ENCODE measurements at regions not wholly inside any gene's neighbourhood (a gene's known extent, or its start where the extent isn't known, plus 50 kb on each side); places are given as distances from the start of the nearest gene placed in this dataset.

GRCh38 chr7:18177129-18177814 lies 149.6 kb upstream of the PRPS1L1 start:
- in situ Hi-C loops (cut with MboI), result no loop called here
- WGBS, 2 experiments (ENCODE audit: low coverage in 1 of 2, low lambda C conversion rate in 2 of 2, missing lambda C conversion rate in 2 of 2), result 61 to 74% methylated on average over 5 of the region's 5 CpGs
- H3K27ac ChIP-seq, result no peak overlapping the region
- no peaks in the 10 kb centered on the region for H3K79me2 ChIP-seq (ENCODE audit: insufficient read depth)
- H3K4me3 ChIP-seq, result no peak overlapping the region
- H2AFZ ChIP-seq, result no peak overlapping the region
- no peak for DNase-seq
- no peaks in the 10 kb centered on the region for H3K9me2 ChIP-seq (ENCODE audit: insufficient read depth)
- no peaks in the 10 kb centered on the region for H3K4me1 ChIP-seq (ENCODE audit: insufficient read depth)
- H4K20me1 ChIP-seq (ENCODE audit: insufficient read depth), result no peaks in the 10 kb centered on the region
- no peak overlapping the region for H3K9ac ChIP-seq
- no peaks in the 10 kb centered on the region for H3K9me3 ChIP-seq (ENCODE audit: low read depth)
- TF ChIP-seq EZH2 (IDR thresholded peaks at IDR 0.05; ENCODE audit: insufficient read depth, poor library complexity, severe bottlenecking) (no peak), EZH2phosphoT487 (IDR thresholded peaks at IDR 0.05; ENCODE audit: insufficient read depth, low read depth) (no peak)
- H3F3A ChIP-seq (ENCODE audit: insufficient read depth), result no peaks in the 10 kb centered on the region
- H3K4me2 ChIP-seq (ENCODE audit: unreplicated experiment), result no peak overlapping the region
- H3K27me3 ChIP-seq (replicated peaks; ENCODE audit: insufficient read depth), result no peaks in the 10 kb centered on the region
- H3K36me3 ChIP-seq (ENCODE audit: low read depth), result no peaks in the 10 kb centered on the region

GRCh38 chr7:18177815-18178660 lies 150.4 kb upstream of the PRPS1L1 start:
- DNase-seq, result no peak
- no peaks in the 10 kb centered on the region for H3K4me1 ChIP-seq (ENCODE audit: insufficient read depth)
- whole genome bisulfite sequencing, 2 experiments (ENCODE audit: low coverage in 1 of 2, low lambda C conversion rate in 2 of 2, missing lambda C conversion rate in 2 of 2), result 60 to 69% methylated on average over 6 to 7 of the region's 7 CpGs
- H3K27ac ChIP-seq, result no peak overlapping the region
- H3K9me2 ChIP-seq (ENCODE audit: insufficient read depth), result no peaks in the 10 kb centered on the region
- no peaks in the 10 kb centered on the region for H3K27me3 ChIP-seq (replicated peaks; ENCODE audit: insufficient read depth)
- no peaks in the 10 kb centered on the region for H3K36me3 ChIP-seq (ENCODE audit: low read depth)
- H2AFZ ChIP-seq, result no peak overlapping the region
- TF ChIP-seq EZH2phosphoT487 (IDR thresholded peaks at IDR 0.05; ENCODE audit: insufficient read depth, low read depth), result no peak
- TF ChIP-seq EZH2 (IDR thresholded peaks at IDR 0.05; ENCODE audit: insufficient read depth, poor library complexity, severe bottlenecking), result no peak
- in situ Hi-C loops (cut with MboI), result no loop called here
- H3F3A ChIP-seq (ENCODE audit: insufficient read depth), result no peaks in the 10 kb centered on the region
- H3K4me3 ChIP-seq, result no peak overlapping the region
- no peaks in the 10 kb centered on the region for H3K79me2 ChIP-seq (ENCODE audit: insufficient read depth)
- no peak overlapping the region for H3K9ac ChIP-seq
- no peak overlapping the region for H3K4me2 ChIP-seq (ENCODE audit: unreplicated experiment)
- H3K9me3 ChIP-seq (ENCODE audit: low read depth), result no peaks in the 10 kb centered on the region
- H4K20me1 ChIP-seq (ENCODE audit: insufficient read depth), result no peaks in the 10 kb centered on the region

GRCh38 chr7:18179093-18179492 lies 151.4 kb upstream of the PRPS1L1 start:
- in situ Hi-C loops (cut with MboI), result no loop called here
- DNase-seq, result no peak

GRCh38 chr7:18180685-18181084 lies 153.0 kb upstream of the PRPS1L1 start:
- WGBS, 2 experiments (ENCODE audit: low coverage in 1 of 2, low lambda C conversion rate in 2 of 2, missing lambda C conversion rate in 2 of 2), result 86 to 90% methylated on average over 1 of the region's 1 CpG

More at GRCh38 chr7:18179093-18179492, 151.4 kb upstream of the PRPS1L1 start:
- no peak overlapping the region for H3K4me2 ChIP-seq (ENCODE audit: unreplicated experiment)
- H3K36me3 ChIP-seq (ENCODE audit: low read depth), result no peaks in the 10 kb centered on the region
- no peaks in the 10 kb centered on the region for H3K4me1 ChIP-seq (ENCODE audit: insufficient read depth)
- no peak for TF ChIP-seq EZH2 (IDR thresholded peaks at IDR 0.05; ENCODE audit: insufficient read depth, poor library complexity, severe bottlenecking)
- TF ChIP-seq EZH2phosphoT487 (IDR thresholded peaks at IDR 0.05; ENCODE audit: insufficient read depth, low read depth), result no peak
- no peak overlapping the region for H3K4me3 ChIP-seq
- no peaks in the 10 kb centered on the region for H3K9me3 ChIP-seq (ENCODE audit: low read depth)
- no peak overlapping the region for H2AFZ ChIP-seq
- no peak overlapping the region for H3K27ac ChIP-seq
- no peaks in the 10 kb centered on the region for H3K79me2 ChIP-seq (ENCODE audit: insufficient read depth)
- H4K20me1 ChIP-seq (ENCODE audit: insufficient read depth), result no peaks in the 10 kb centered on the region
- H3K9ac ChIP-seq, result no peak overlapping the region
- H3F3A ChIP-seq (ENCODE audit: insufficient read depth), result no peaks in the 10 kb centered on the region
- H3K27me3 ChIP-seq (replicated peaks; ENCODE audit: insufficient read depth), result no peaks in the 10 kb centered on the region
- no peaks in the 10 kb centered on the region for H3K9me2 ChIP-seq (ENCODE audit: insufficient read depth)

More at GRCh38 chr7:18180685-18181084, 153.0 kb upstream of the PRPS1L1 start:
- Histone ChIP-seq H3K9me3 (ENCODE audit: low read depth) (no peaks in the 10 kb centered on the region), H3K9me2 (ENCODE audit: insufficient read depth) (no peaks in the 10 kb centered on the region), H3K27ac (no peak overlapping the region), H3K4me3 (no peak overlapping the region), H4K20me1 (ENCODE audit: insufficient read depth) (no peaks in the 10 kb centered on the region), H3K27me3 (replicated peaks; ENCODE audit: insufficient read depth) (no peaks in the 10 kb centered on the region), H2AFZ (no peak overlapping the region), H3K36me3 (ENCODE audit: low read depth) (no peaks in the 10 kb centered on the region), H3F3A (ENCODE audit: insufficient read depth) (no peaks in the 10 kb centered on the region), H3K79me2 (ENCODE audit: insufficient read depth) (no peaks in the 10 kb centered on the region), H3K9ac (no peak overlapping the region), H3K4me1 (ENCODE audit: insufficient read depth) (no peaks in the 10 kb centered on the region), H3K4me2 (ENCODE audit: unreplicated experiment) (no peak overlapping the region)
- no peak for TF ChIP-seq EZH2phosphoT487 (IDR thresholded peaks at IDR 0.05; ENCODE audit: insufficient read depth, low read depth)
- TF ChIP-seq EZH2 (IDR thresholded peaks at IDR 0.05; ENCODE audit: insufficient read depth, poor library complexity, severe bottlenecking), result no peak
- in situ Hi-C loops (cut with MboI), result no loop called here
- no peak for DNase-seq
